ENCODE measurements at regions not wholly inside any gene's neighbourhood (a gene's known extent, or its start where the extent isn't known, plus 50 kb on each side); places are given as distances from the start of the nearest gene placed in this dataset.

DNA sequence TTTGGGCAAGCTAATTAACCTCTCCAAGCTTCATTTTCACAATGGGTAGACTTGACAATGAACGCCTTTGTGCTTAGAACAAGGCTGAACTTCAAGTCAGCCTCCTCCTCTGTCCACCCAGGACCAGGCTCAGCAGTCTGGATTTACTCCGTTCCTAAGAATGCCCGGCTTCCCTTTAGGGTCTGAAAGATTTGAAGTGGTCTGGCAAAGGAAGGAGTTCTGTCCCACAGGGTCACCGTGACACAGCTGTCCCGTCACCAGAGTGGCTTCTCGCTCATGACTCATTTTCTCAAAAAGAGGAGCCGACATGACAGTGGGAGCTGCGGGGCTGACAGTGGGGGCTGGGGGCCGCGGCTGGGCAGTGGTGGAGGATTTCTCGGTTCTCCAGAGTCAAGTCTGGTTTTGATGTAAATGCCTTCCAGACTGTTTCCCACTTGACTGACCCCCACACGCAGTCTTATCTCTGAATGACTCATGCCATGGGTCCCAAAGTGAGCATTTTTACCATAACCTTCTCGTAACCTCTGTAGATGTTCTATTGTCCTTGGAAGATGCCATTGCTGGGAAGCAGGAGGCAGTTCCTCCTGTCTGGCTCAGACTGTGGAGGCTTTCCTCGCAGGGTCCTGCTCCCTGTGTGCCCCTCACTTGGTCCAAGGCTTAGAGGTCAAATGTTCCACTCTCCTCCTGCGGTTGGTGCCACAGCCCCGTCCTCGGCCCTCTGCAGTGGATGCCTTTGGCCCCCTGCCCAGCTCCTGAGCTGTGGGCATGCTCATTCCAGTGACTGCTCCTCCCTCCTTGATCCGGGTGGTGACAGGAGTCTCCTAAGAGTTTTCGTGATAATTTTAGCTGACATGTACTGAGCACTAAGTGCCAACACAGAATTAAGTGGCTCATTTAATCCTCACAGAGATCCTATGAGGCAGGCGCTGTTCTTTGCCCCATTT, 253.1 kb downstream of the FNDC1 start:
- DNase-seq, result no peak
- H3K9me3 ChIP-seq, result no peaks in the 10 kb centered on the region
- intact Hi-C loops (cut with DNase I; ENCODE audit: low total_unique reads), result no loop called here

GRCh38 chr6:159421586-159421985, 252.4 kb downstream of the FNDC1 start:
- DNase-seq, result no peak
- no peak for TF ChIP-seq CTCF (IDR thresholded peaks at IDR 0.05)
- H3K36me3 ChIP-seq, result no peaks in the 10 kb centered on the region
- no peaks in the 10 kb centered on the region for H3K27me3 ChIP-seq
- peaks cover 0 to 21% (median 16%) of the 10 kb centered on the region in 4 donors for H3K4me1 ChIP-seq
- H3K27ac ChIP-seq, result peak overlapping the region in 1 of 2 donors; percentile 36
- intact Hi-C loops (cut with DNase I; ENCODE audit: low total_unique reads), result no loop called here
- H3K4me3 ChIP-seq, result no peak overlapping the region
- no peaks in the 10 kb centered on the region for H3K9me3 ChIP-seq

More for the DNA sequence above, 253.1 kb downstream of the FNDC1 start:
- Histone ChIP-seq H3K36me3 (no peaks in the 10 kb centered on the region), H3K27ac (peak overlapping the region; percentile 36 to 55), H3K4me1 (peaks cover 0 to 21% (median 17%) of the 10 kb centered on the region in 4 donors), H3K27me3 (no peaks in the 10 kb centered on the region), H3K4me3 (peak overlapping the region in 1 of 2 donors; percentile 14)
- TF ChIP-seq CTCF (IDR thresholded peaks at IDR 0.05), result no peak

GRCh38 chr6:159418997-159419396, 249.8 kb downstream of the FNDC1 start:
- no peak for DNase-seq
- H3K27ac ChIP-seq, result no peak overlapping the region
- H3K4me1 ChIP-seq, result peaks cover 0 to 21% (median 16%) of the 10 kb centered on the region in 4 donors
- H3K27me3 ChIP-seq, result no peaks in the 10 kb centered on the region
- TF ChIP-seq CTCF (IDR thresholded peaks at IDR 0.05), result no peak
- peaks cover 0 to 13% (median 9%) of the 10 kb centered on the region in 3 donors for H3K9me3 ChIP-seq
- no peaks in the 10 kb centered on the region for H3K36me3 ChIP-seq
- no peak overlapping the region for H3K4me3 ChIP-seq
- intact Hi-C loops (cut with DNase I; ENCODE audit: low total_unique reads), result no loop called here

- no peaks in the 10 kb centered on the region for H3K36me3 ChIP-seq
- H3K9me3 ChIP-seq, result peaks cover 0 to 13% (median 9%) of the 10 kb centered on the region in 3 donors
- intact Hi-C loops (cut with DNase I; ENCODE audit: low total_unique reads), result no loop called here
- H3K4me1 ChIP-seq, result peaks cover 0 to 8% (median 4%) of the 10 kb centered on the region in 4 donors
- TF ChIP-seq CTCF (IDR thresholded peaks at IDR 0.05), result no peak
- no peak overlapping the region for H3K4me3 ChIP-seq
- H3K27ac ChIP-seq, result no peak overlapping the region
- no peak for DNase-seq
- H3K27me3 ChIP-seq, result no peaks in the 10 kb centered on the region
These were observed 247.8 kb downstream of the FNDC1 start for GRCh38 chr6:159416891-159417560.

DNA sequence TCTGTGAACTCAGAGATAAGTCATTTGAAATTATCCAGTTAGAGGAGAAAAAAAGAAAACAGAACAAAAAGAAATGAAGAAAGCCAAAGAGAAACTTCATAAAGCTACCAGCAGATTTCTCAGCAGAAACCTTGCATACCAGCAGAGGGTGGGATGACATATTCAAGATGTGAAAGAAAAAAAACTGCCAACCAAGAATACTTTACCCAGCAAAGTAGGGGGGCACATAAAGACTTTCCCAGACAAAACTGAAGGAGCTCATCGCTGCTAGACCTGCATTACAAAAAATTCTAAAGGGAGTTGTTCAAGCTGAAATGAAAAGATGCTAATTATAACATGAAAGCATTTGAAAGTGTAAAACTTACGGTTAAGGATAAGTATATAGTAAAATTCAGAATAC, 246.3 kb downstream of the FNDC1 start:
- DNase-seq, result no peak
- Histone ChIP-seq H3K9me3 (peaks cover 0 to 13% (median 9%) of the 10 kb centered on the region in 3 donors), H3K27me3 (no peaks in the 10 kb centered on the region), H3K36me3 (no peaks in the 10 kb centered on the region), H3K4me1 (no peaks in the 10 kb centered on the region), H3K4me3 (no peak overlapping the region), H3K27ac (no peak overlapping the region)
- intact Hi-C loops (cut with DNase I; ENCODE audit: low total_unique reads), result no loop called here
- no peak for TF ChIP-seq CTCF (IDR thresholded peaks at IDR 0.05)
